NCI-H345 treated with DMSO at 0.1 percent for 48 hours (cell line): ENCODE measurements at regions not wholly inside any gene's neighbourhood (a gene's known extent, or its start where the extent isn't known, plus 50 kb on each side); places are given as distances from the start of the nearest gene placed in this dataset.
"Not testable (repeated sequence)": the region's sequence is repeated elsewhere in the genome, so short reads cannot be mapped to it uniquely, and the experiment has no call there.

Source experiments
- DNase-seq: peaks from one replicate; lab custom pipeline; 2025; ENCODE audit not compliant: unreplicated experiment; lab: John Stamatoyannopoulos, UW

- DNase-seq, result no peak
Observed at GRCh38 chrX:95762716-95763115, 921.9 kb upstream of the DIAPH2 start.

GRCh38 chrX:95764972-95765451 lies 919.6 kb upstream of the DIAPH2 start:
- peak; percentile 13 for DNase-seq

- not testable (repeated sequence) for DNase-seq
Observed at GRCh38 chrX:95771198-95771597, 913.4 kb upstream of the DIAPH2 start.

- DNase-seq, result no peak
Observed at GRCh38 chrX:95791876-95792275, 892.8 kb upstream of the DIAPH2 start.

GRCh38 chrX:95797344-95797743 lies 887.3 kb upstream of the DIAPH2 start:
- DNase-seq, result no peak

GRCh38 chrX:95823796-95824195 lies 860.8 kb upstream of the DIAPH2 start:
- DNase-seq, result no peak

- DNase-seq, result no peak
Observed at GRCh38 chrX:95835223-95835622, 849.4 kb upstream of the DIAPH2 start.

- DNase-seq, result no peak
Observed at GRCh38 chrX:95836517-95836916, 848.1 kb upstream of the DIAPH2 start.

GRCh38 chrX:95841863-95842262 lies 842.8 kb upstream of the DIAPH2 start:
- no peak for DNase-seq

GRCh38 chrX:95860127-95860526 lies 824.5 kb upstream of the DIAPH2 start:
- no peak for DNase-seq

- DNase-seq, result no peak
Observed at GRCh38 chrX:95875661-95876060, 809.0 kb upstream of the DIAPH2 start.

- DNase-seq, result no peak
Observed at GRCh38 chrX:95878874-95879273, 805.8 kb upstream of the DIAPH2 start.

- no peak for DNase-seq
Observed at GRCh38 chrX:95884186-95884585, 800.5 kb upstream of the DIAPH2 start.

- no peak for DNase-seq
Observed at GRCh38 chrX:95885074-95885473, 799.6 kb upstream of the DIAPH2 start.

GRCh38 chrX:95889279-95889678 lies 795.4 kb upstream of the DIAPH2 start:
- no peak for DNase-seq

GRCh38 chrX:95893636-95894035 lies 791.0 kb upstream of the DIAPH2 start:
- no peak for DNase-seq

- DNase-seq, result no peak
Observed at GRCh38 chrX:95903490-95903889, 781.2 kb upstream of the DIAPH2 start.

GRCh38 chrX:95903975-95904374 lies 780.7 kb upstream of the DIAPH2 start:
- no peak for DNase-seq

- no peak for DNase-seq
Observed at GRCh38 chrX:95907081-95907480, 777.6 kb upstream of the DIAPH2 start.

- DNase-seq, result no peak
Observed at GRCh38 chrX:95911062-95911461, 773.6 kb upstream of the DIAPH2 start.

- no peak for DNase-seq
Observed at GRCh38 chrX:95919605-95920004, 765.0 kb upstream of the DIAPH2 start.

GRCh38 chrX:95945528-95945927 lies 739.1 kb upstream of the DIAPH2 start:
- no peak for DNase-seq

- DNase-seq, result no peak
Observed at GRCh38 chrX:95949588-95949987, 735.1 kb upstream of the DIAPH2 start.

GRCh38 chrX:95950679-95951078 lies 734.0 kb upstream of the DIAPH2 start:
- DNase-seq, result no peak
